T-helper 2 cell (primary cell): ENCODE measurements at regions not wholly inside any gene's neighbourhood (a gene's known extent, or its start where the extent isn't known, plus 50 kb on each side); places are given as distances from the start of the nearest gene placed in this dataset.

Experiments used
- DNase-seq, 5 experiments: peaks; one replicate each; pipeline versions ENCODE4 v3.0.0 to v3.0.0-alpha.2; 2012 to 2022

GRCh38 chr3:43783987-43784639 is 93.4 kb downstream of the ABHD5 start:
- no peak for DNase-seq

- no peak for DNase-seq
Measured at GRCh38 chr3:43784640-43785011, 93.9 kb downstream of the ABHD5 start.

- DNase-seq, result no peak
Measured at GRCh38 chr3:43785551-43785950, 94.8 kb downstream of the ABHD5 start.

GRCh38 chr3:43786102-43786501 is 95.4 kb downstream of the ABHD5 start:
- no peak for DNase-seq

- no peak for DNase-seq
Measured at GRCh38 chr3:43786526-43787305, 96.0 kb downstream of the ABHD5 start.

- no peak for DNase-seq
Measured at GRCh38 chr3:43787330-43787729, 96.6 kb downstream of the ABHD5 start.

GRCh38 chr3:43789028-43789427 is 98.3 kb downstream of the ABHD5 start:
- no peak for DNase-seq

- DNase-seq, result no peak
Measured at GRCh38 chr3:43790060-43790459, 99.3 kb downstream of the ABHD5 start.

GRCh38 chr3:43790476-43790875 is 99.7 kb downstream of the ABHD5 start:
- no peak for DNase-seq

- DNase-seq, result no peak
Measured at GRCh38 chr3:43791246-43791645, 100.5 kb downstream of the ABHD5 start.

GRCh38 chr3:43792904-43793303 is 102.2 kb downstream of the ABHD5 start:
- no peak for DNase-seq

- DNase-seq, result no peak
Measured at GRCh38 chr3:43793648-43794372, 103.1 kb downstream of the ABHD5 start.

GRCh38 chr3:43794776-43795175 is 104.0 kb downstream of the ABHD5 start:
- no peak for DNase-seq

- no peak for DNase-seq
Measured at GRCh38 chr3:43795491-43795890, 104.8 kb downstream of the ABHD5 start.

- DNase-seq, result no peak
Measured at GRCh38 chr3:43796041-43796596, 105.4 kb downstream of the ABHD5 start.

GRCh38 chr3:43797794-43798193 is 107.1 kb downstream of the ABHD5 start:
- no peak for DNase-seq

GRCh38 chr3:43810797-43811196 is 120.1 kb downstream of the ABHD5 start:
- no peak for DNase-seq

- no peak for DNase-seq
Measured at GRCh38 chr3:43814461-43814860, 123.7 kb downstream of the ABHD5 start.

- no peak for DNase-seq
Measured at GRCh38 chr3:43816372-43816771, 125.6 kb downstream of the ABHD5 start.

- no peak for DNase-seq
Measured at GRCh38 chr3:43817064-43817463, 126.3 kb downstream of the ABHD5 start.

- no peak for DNase-seq
Measured at GRCh38 chr3:43817825-43818224, 127.1 kb downstream of the ABHD5 start.

- no peak for DNase-seq
Measured at GRCh38 chr3:43818229-43818628, 127.5 kb downstream of the ABHD5 start.

- no peak for DNase-seq
Measured at GRCh38 chr3:43838009-43838758, 147.4 kb downstream of the ABHD5 start.
